Fibroblast of skin of left biceps (primary cell): ENCODE measurements at regions not wholly inside any gene's neighbourhood (a gene's known extent, or its start where the extent isn't known, plus 50 kb on each side); places are given as distances from the start of the nearest gene placed in this dataset.

Experiments
- DNase-seq, 2 experiments: peaks; one replicate each; pipeline ENCODE4 v3.0.0-alpha.2; 2013; ENCODE audit warnings: low read depth in 2 of 2

DNA sequence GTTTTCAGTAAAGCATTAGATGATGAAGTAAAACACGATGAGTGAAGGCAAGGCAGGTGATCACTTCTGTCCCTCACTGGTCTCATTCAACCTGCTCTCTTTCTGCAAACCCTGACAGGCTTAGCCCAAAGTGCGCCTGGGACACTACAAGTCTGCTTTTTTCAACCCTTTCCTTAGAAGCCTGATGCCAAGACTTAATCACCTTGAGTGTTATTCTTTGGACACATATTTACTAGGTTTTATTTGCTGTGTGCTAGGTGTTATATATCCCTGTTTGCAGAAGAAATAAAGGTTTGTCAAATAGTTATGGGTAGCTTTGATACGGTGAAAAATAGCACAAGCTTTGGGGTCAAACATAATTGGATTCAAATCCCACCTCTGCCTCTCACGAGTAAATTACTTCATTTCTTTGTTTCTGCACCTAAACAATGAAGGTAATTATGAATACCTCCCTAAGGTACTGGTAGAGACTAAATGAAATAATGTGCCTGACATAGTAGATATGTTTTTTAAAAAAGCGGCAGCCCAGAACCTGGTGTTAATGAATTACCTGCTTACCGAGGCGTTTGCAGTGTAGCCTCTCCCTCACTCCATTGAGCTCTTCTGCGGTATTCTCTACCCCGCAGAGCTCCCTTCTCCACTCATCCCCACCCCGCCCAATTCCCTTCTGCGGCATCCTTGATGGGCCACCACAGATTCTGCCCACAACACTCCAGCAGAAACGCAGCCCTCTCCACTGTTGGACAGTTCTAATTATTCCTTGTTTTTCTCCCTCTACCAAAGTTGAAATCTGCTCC, 269.0 kb upstream of the TPM1 start:
- no peak for DNase-seq

GRCh38 chr15:62775932-62776331, 266.6 kb upstream of the TPM1 start:
- no peak for DNase-seq

GRCh38 chr15:62777671-62778070, 264.9 kb upstream of the TPM1 start:
- DNase-seq = no peak

GRCh38 chr15:62779036-62779770, 263.3 kb upstream of the TPM1 start:
- DNase-seq = no peak

GRCh38 chr15:62779899-62780298, 262.6 kb upstream of the TPM1 start:
- DNase-seq = no peak

GRCh38 chr15:62781081-62781497, 261.5 kb upstream of the TPM1 start:
- no peak for DNase-seq

- DNase-seq = peak; percentile 64 to 72
Measured at GRCh38 chr15:62782071-62782841, 260.3 kb upstream of the TPM1 start.

DNA sequence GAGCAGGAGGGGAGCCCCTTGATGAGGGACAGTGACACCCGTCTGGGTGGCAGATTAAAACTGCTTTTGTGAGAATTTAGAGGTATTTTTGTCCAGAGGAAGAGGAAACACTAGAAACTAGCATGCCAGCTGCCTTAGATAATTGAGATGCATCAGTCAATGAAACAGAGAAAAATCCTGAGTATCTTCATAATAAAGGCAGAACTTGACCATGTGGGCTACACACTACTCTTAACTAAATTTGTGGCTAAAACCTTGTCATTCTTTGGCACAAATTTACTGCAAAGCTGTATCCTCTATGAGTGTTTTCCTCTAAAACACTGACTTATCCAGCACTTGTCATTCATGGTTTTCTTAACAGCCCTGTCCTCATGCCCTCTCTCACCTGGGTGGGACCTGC, 259.7 kb upstream of the TPM1 start:
- DNase-seq = no peak

DNA sequence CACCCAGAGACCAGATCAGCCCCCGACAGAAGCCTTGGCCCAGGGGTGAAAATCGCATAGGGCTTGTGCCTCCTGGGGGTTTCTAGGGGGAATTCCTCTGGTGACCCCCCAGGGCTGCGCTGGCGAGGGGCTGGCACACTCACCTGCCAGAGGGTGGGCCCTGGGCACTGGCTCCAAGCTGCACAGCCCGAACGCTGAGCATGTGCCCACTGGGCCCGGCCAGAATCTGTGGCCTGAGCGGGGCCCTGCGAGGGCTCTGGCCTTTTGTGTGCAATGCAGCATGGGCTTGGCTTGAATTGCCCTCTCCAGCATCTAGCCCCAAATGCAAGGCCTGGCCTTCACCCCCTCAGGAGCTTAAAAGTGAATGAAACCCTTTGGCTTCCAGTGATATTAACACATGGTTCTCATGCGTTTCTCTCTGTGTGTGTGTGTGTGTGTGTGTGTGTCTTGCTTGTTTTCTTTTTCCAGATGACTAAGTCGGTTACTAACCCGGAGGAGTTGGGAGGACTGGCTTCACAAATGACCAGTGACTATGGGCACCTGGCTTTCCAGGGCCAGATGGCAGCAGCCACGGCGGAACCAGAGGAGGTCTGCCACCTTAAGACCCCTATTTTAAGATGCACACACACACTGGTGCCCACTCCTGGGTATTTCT, 259.1 kb upstream of the TPM1 start:
- peak in 1 of 2 experiments; percentile 40 for DNase-seq

- DNase-seq = peak in 1 of 2 experiments; percentile 15
Measured at GRCh38 chr15:62785881-62786828, 256.4 kb upstream of the TPM1 start.

DNA sequence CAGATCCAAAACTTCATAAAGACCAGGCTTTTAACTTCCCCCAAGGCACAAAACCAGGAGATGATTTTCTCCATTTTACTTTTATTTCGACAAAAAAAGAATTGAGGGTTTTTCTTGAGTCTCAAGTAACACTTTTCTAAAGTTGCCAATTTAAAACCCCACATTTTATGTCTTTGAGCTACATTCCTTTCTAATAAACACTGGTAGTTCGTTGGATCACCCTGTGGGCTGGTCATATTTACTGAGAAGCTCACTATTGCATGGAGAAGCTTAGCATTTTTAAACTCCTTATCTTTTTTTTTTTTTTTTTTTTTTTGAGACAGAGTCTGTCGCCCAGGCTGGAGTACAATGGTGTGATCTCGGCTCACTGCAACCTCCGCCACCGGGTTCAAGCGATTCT, 255.1 kb upstream of the TPM1 start:
- DNase-seq = no peak

DNA sequence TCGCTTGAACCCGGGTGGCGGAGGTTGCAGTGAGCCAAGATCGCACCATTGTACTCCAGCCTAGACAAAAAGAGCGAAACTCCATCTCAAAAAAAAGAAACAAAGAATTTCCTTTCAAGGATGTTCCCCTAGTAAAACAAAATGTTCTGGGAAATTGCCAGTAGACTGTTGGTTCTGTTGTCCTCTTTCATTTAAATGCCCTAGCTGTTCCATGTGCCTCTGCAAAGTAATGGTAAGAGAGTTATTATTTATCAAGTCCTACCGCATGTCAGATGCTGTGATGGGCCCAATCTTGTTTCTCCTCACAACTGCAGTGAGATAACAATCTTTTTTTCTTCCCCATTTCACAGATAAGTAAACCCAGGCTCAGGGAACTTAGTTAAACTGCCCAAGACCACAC, 254.3 kb upstream of the TPM1 start:
- no peak for DNase-seq

GRCh38 chr15:62790546-62790945, 252.0 kb upstream of the TPM1 start:
- no peak for DNase-seq

GRCh38 chr15:62791694-62792093, 250.9 kb upstream of the TPM1 start:
- DNase-seq = no peak

- DNase-seq = peak in 1 of 2 experiments; percentile 32
Measured at GRCh38 chr15:62792986-62793751, 249.4 kb upstream of the TPM1 start.

- no peak for DNase-seq
Measured at GRCh38 chr15:62793752-62794144, 248.8 kb upstream of the TPM1 start.

DNA sequence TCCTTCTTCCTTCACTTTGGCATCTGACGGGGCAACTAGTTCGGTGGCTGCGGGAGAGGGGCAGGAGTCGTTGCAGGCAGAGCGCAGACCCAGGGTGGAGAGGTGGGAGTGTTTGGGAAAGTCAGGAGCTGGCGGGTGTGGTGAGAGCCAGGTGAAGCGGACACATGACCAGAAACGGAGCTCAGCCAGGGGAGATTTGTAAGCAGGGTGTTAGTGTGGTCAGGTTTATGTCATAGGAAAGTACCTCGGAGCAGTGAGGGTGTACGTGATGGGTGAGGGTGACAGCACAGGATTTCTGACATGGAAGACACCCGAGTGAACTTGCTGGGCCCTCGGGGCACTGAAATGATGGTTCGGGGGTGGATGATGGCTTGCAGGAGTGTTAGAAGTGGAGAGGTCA, 247.4 kb upstream of the TPM1 start:
- no peak for DNase-seq

DNA sequence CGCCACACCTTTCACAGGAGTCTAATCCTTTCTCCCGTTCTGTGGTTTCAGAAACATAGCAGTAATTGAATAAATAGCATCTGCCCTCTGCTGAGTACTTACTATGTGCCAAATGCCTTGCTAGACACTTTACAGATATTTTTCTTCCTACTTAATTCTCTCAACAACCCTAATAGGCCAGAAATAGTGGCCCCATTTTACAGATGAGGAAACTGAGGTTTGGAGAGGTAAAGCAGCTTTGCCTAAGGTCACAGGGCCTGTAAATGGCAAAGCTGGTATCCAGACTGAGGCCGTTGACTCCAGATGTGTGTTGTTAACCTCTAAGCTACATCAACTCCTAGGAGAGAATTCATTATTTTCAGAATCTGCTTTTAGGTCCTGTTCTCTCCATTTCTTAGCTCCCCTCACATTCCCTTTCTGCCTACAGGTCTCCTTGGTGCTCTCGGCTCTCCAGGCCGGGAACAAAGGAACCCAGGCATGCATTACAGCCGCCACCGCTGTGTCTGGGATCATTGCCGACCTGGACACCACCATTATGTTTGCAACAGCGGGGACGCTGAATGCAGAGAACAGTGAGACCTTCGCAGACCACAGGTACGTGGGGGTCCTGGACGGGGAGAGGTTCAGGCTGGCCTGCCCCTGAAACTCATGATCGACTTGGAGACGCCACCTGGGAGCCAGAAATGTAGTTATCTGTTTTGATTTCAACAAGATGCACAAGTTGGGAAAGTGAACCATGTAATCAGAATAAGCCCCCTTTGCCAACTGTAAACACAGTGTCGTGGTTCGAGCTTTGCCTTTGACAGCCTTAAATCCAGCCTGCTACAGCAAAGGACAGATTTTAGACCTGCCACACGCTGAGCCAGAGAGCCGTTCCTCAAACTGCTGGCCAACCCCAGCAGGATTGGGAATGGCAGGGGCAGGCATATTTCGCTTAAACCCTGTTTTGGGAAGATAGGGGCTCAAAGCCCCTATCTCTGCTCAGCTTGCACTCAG, 246.5 kb upstream of the TPM1 start:
- no peak for DNase-seq

GRCh38 chr15:62797171-62797570, 245.4 kb upstream of the TPM1 start:
- DNase-seq = no peak
